Right lobe of liver (tissue), 6 donors: ENCODE measurements at regions not wholly inside any gene's neighbourhood (a gene's known extent, or its start where the extent isn't known, plus 50 kb on each side); places are given as distances from the start of the nearest gene placed in this dataset.
"Not testable (repeated sequence)": the region's sequence is repeated elsewhere in the genome, so short reads cannot be mapped to it uniquely, and the experiment has no call there.

Source experiments
- ATAC-seq, 4 donors: fragments of 200-7000 bp; cut with Tn5 transposase; one replicate each; pipeline ENCODE4 v1.9.1; 2020; ENCODE audit warnings: mild to moderate bottlenecking in 4 of 4, moderate library complexity in 4 of 4
- DNase-seq, 3 donors: peaks; one replicate each; pipeline ENCODE4 v3.0.0-alpha.2; 2020
- H3K27ac ChIP-seq, 3 donors: fragments of 200-600 bp; one replicate each; pipeline ENCODE4 v1.8.0; 2022
- H3K27me3 ChIP-seq, 2 donors: fragments of 200-600 bp; one replicate each; pipeline ENCODE4 v1.8.0; 2022
- H3K36me3 ChIP-seq, 4 donors: fragments of 200-600 bp; sonication (generic) in 1 of 4; one replicate each; pipeline versions ENCODE4 v1.5.1 to v1.8.0; 2017 to 2022; ENCODE audit warnings: control low read depth in 1 of 4
- H3K4me1 ChIP-seq, 4 donors: fragments of 200-600 bp; sonication (generic) in 1 of 4; one replicate each; pipeline versions ENCODE4 v1.5.1 to v1.8.0; 2017 to 2022; ENCODE audit warnings: control low read depth in 1 of 4
- H3K4me3 ChIP-seq, 3 donors: fragments of 200-600 bp; one replicate each; pipeline ENCODE4 v1.8.0; 2022
- H3K9me3 ChIP-seq, 4 donors: fragments of 200-600 bp; sonication (generic) in 1 of 4; one replicate each; pipeline versions ENCODE4 v1.5.1 to v1.8.0; 2017 to 2022; ENCODE audit warnings: control low read depth in 1 of 4
- CTCF ChIP-seq, 4 donors: fragments of 200-600 bp in 3 of 4; fragments of 450-650 bp in 1 of 4; IDR thresholded peaks; one replicate each; pipeline versions ENCODE4 v1.5.1 to v1.8.0; 2016 to 2022; ENCODE audit warnings: antibody characterized with exemption in 4 of 4, mild to moderate bottlenecking in 2 of 4
- POLR2A ChIP-seq: fragments of 450-650 bp; IDR thresholded peaks from one replicate; pipeline ENCODE4 v1.6.1; 2017; ENCODE audit warnings: antibody characterized with exemption, mild to moderate bottlenecking
- WGBS: methylation state at CpG from one replicate; pipeline ENCODE4 v1.1.6; 2018; ENCODE audit warnings: low coverage, low lambda C conversion rate; ENCODE audit not compliant: insufficient coverage; ENCODE audit errors: missing lambda C conversion rate; 5-methylcytosine and 5-hydroxymethylcytosine counted together
- intact Hi-C, 2 donors: fragments of 100-400 bp; cut with DNase I; formaldehyde crosslinking; loops; one replicate each; pipeline versions ENCODE4 v1.11.2 to v1.14.1; 2022
- donor health status: DM: no; HTN: yes; CAD: no.
- donor health status: DM: no; HTN: no; CAD: no.
- donor health status: DM: no; HTN: no; CAD: no.
- donor health status: DM: no; HTN: yes; CAD: no.
- donor health status: DM: no; HTN: yes; CAD: no.

GRCh38 chr7:119288416-119288815, 984.6 kb upstream of the KCND2 start:
- DNase-seq, result no peak
- H3K9me3 ChIP-seq, result no peaks in the 10 kb centered on the region
- H3K4me3 ChIP-seq, result no peak overlapping the region
- WGBS, result 64% methylated on average over 1 of the region's 1 CpG
- TF ChIP-seq POLR2A (no peak), CTCF (IDR thresholded peaks at IDR 0.05) (no peak)
- ATAC-seq, result no peak
- no peaks in the 10 kb centered on the region for H3K36me3 ChIP-seq
- no peaks in the 10 kb centered on the region for H3K4me1 ChIP-seq
- H3K27ac ChIP-seq, result no peak overlapping the region
- intact Hi-C loops, result no loop called here
- no peaks in the 10 kb centered on the region for H3K27me3 ChIP-seq

GRCh38 chr7:119300341-119300740, 972.6 kb upstream of the KCND2 start:
- H3K27ac ChIP-seq, intact Hi-C loops, H3K4me1 ChIP-seq, H3K4me3 ChIP-seq, H3K27me3 ChIP-seq, H3K36me3 ChIP-seq, ATAC-seq, DNase-seq, H3K9me3 ChIP-seq: not testable (repeated sequence)
- WGBS, result 48% methylated on average over 3 of the region's 3 CpGs

GRCh38 chr7:119320316-119320715, 952.7 kb upstream of the KCND2 start:
- no peak for DNase-seq
- Histone ChIP-seq H3K9me3 (no peaks in the 10 kb centered on the region), H3K27me3 (no peaks in the 10 kb centered on the region), H3K36me3 (no peaks in the 10 kb centered on the region), H3K4me3 (no peak overlapping the region), H3K4me1 (no peaks in the 10 kb centered on the region), H3K27ac (no peak overlapping the region)
- TF ChIP-seq CTCF (IDR thresholded peaks at IDR 0.05) (no peak), POLR2A (no peak)
- intact Hi-C loops, result no loop called here
- ATAC-seq, result no peak
- 44% methylated on average over 1 of the region's 1 CpG for WGBS

- Histone ChIP-seq H3K4me3 (no peak overlapping the region), H3K9me3 (no peaks in the 10 kb centered on the region), H3K27me3 (no peaks in the 10 kb centered on the region), H3K36me3 (no peaks in the 10 kb centered on the region), H3K27ac (no peak overlapping the region), H3K4me1 (no peaks in the 10 kb centered on the region)
- no peak for ATAC-seq
- no peak for DNase-seq
- intact Hi-C loops, result no loop called here
- WGBS, result 78% methylated on average over 5 of the region's 5 CpGs
- TF ChIP-seq POLR2A (no peak), CTCF (IDR thresholded peaks at IDR 0.05) (no peak)
These were observed 943.3 kb upstream of the KCND2 start for GRCh38 chr7:119329715-119330114.

GRCh38 chr7:119335405-119335804, 937.6 kb upstream of the KCND2 start:
- no peaks in the 10 kb centered on the region for H3K27me3 ChIP-seq
- H3K27ac ChIP-seq, result no peak overlapping the region
- H3K36me3 ChIP-seq, result no peaks in the 10 kb centered on the region
- intact Hi-C loops, result no loop called here
- H3K9me3 ChIP-seq, result no peaks in the 10 kb centered on the region
- TF ChIP-seq POLR2A (no peak), CTCF (IDR thresholded peaks at IDR 0.05) (no peak)
- no peaks in the 10 kb centered on the region for H3K4me1 ChIP-seq
- H3K4me3 ChIP-seq, result no peak overlapping the region
- DNase-seq, result no peak
- no peak for ATAC-seq
- WGBS, result 77% methylated on average over 2 of the region's 2 CpGs
